Breast epithelium (tissue), 4 donors: ENCODE measurements at regions not wholly inside any gene's neighbourhood (a gene's known extent, or its start where the extent isn't known, plus 50 kb on each side); places are given as distances from the start of the nearest gene placed in this dataset.
A peak's percentile ranks its signal among the peaks of the same experiment; 100 is the strongest.

Experiments used
- DNase-seq, 2 donors: peaks; one replicate each; pipeline ENCODE4 v3.0.0-alpha.2; 2019; ENCODE audit warnings: low spot score in 2 of 2
- H3K27ac ChIP-seq, 2 donors: fragments of 200-600 bp; sonication (generic) in 1 of 2; one replicate each; pipeline ENCODE4 v1.5.1; 2016 to 2019; ENCODE audit warnings: mild to moderate bottlenecking in 1 of 2
- H3K27me3 ChIP-seq, 2 donors: fragments of 200-600 bp; sonication (generic) in 1 of 2; one replicate each; pipeline versions ENCODE4 v1.5.1 to v1.6.0; 2017 to 2019; ENCODE audit warnings: control low read depth in 1 of 2, mild to moderate bottlenecking in 1 of 2
- H3K36me3 ChIP-seq: fragments of 200-600 bp; one replicate; pipeline ENCODE4 v1.5.1; 2019
- H3K4me1 ChIP-seq, 2 donors: fragments of 200-600 bp; sonication (generic); one replicate each; pipeline ENCODE4 v1.5.1; 2016 to 2019; ENCODE audit warnings: control low read depth in 1 of 2
- H3K4me3 ChIP-seq, 3 donors: fragments of 200-600 bp; sonication (generic); 1 replicate in 2 of 3; 2 replicates in 1 of 3; pipeline ENCODE4 v1.5.1; 2016 to 2019; ENCODE audit warnings: mild to moderate bottlenecking in 3 of 3, moderate library complexity in 2 of 3
- H3K9me3 ChIP-seq, 2 donors: fragments of 200-600 bp; sonication (generic) in 1 of 2; one replicate each; pipeline ENCODE4 v1.5.1; 2016 to 2019; ENCODE audit warnings: control low read depth in 1 of 2
- CTCF ChIP-seq, 3 donors: fragments of 450-650 bp; IDR thresholded peaks; one replicate each; pipeline ENCODE4 v1.5.1; 2016 to 2017; ENCODE audit warnings: antibody characterized with exemption in 3 of 3, mild to moderate bottlenecking in 3 of 3, moderate library complexity in 3 of 3
- POLR2A ChIP-seq: fragments of 450-650 bp; IDR thresholded peaks from one replicate; pipeline ENCODE4 v1.6.1; 2016; ENCODE audit warnings: antibody characterized with exemption, mild to moderate bottlenecking, moderate library complexity
- POLR2AphosphoS5 ChIP-seq, 3 donors: sonication (generic); formaldehyde crosslinking; IDR thresholded peaks; one replicate each; pipeline ENCODE4 v1.6.1; 2017; ENCODE audit warnings: antibody characterized with exemption in 3 of 3
- intact Hi-C: fragments of 100-400 bp; cut with DNase I; formaldehyde crosslinking; loops from one replicate; pipeline ENCODE4 v1.15.1; 2023; ENCODE audit warnings: low total_unique reads

- H3K4me1 ChIP-seq: no peaks in the 10 kb centered on the region
- peak overlapping the region; percentile 19 to 48 (median 24) for H3K4me3 ChIP-seq
- H3K9me3 ChIP-seq: no peaks in the 10 kb centered on the region
- H3K27ac ChIP-seq: peak overlapping the region in 1 of 2 donors; percentile 26
- no peak for TF ChIP-seq POLR2AphosphoS5 (IDR thresholded peaks at IDR 0.05)
- TF ChIP-seq POLR2A: no peak
- intact Hi-C loops: no loop called here
- no peaks in the 10 kb centered on the region for H3K27me3 ChIP-seq
- H3K36me3 ChIP-seq: no peaks in the 10 kb centered on the region
- DNase-seq: no peak
Measured at GRCh38 chr1:87826681-87827251, 498.1 kb downstream of the LMO4 start.

DNA sequence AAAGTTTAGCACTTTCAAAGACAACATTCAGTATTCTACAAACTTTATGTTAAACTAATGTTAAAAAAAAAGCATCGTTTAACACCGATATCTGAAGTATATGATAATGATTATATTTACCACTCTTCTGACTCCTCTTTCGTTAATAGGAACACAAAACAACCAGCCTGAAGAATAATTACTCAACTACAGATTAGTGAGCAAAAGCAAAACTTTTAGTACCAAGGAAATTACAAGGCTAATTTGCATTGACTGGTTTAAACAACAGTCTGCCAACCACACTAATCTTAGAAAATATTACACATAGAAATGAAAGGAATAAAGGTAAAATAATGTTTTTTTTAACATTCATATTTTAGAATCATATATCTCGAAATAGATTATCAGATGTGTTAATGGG, 500.7 kb downstream of the LMO4 start:
- no peaks in the 10 kb centered on the region for H3K4me1 ChIP-seq
- no peak overlapping the region for H3K4me3 ChIP-seq
- intact Hi-C loops: no loop called here
- no peaks in the 10 kb centered on the region for H3K9me3 ChIP-seq
- DNase-seq: no peak
- H3K27me3 ChIP-seq: no peaks in the 10 kb centered on the region
- no peaks in the 10 kb centered on the region for H3K36me3 ChIP-seq
- no peak overlapping the region for H3K27ac ChIP-seq
- TF ChIP-seq POLR2A (no peak), CTCF (IDR thresholded peaks at IDR 0.05) (no peak), POLR2AphosphoS5 (IDR thresholded peaks at IDR 0.05) (no peak)

DNA sequence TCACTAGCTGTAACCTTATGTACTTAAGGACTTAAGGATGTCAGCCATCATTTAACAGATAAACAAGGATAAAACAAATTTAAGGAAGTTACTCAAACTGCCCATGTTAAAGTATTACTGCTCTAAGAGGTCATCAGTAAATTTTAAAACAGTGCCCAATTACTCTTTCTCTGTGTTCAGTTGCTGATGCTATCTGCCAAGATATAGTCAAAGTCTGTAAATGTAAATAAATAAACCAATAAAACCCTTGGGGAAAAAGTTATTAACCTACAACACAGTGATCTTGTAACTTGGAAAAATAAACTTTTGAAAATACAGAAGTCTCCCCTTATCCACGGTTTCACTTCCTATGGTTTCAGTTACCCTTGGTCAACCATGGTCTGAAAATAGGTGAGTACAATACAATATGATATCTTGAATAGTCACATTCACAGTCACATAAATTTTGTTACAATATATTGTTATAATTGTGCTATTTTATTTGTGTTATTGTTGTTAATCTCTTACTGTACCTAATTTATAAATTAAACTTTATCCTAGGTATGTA, 501.8 kb downstream of the LMO4 start:
- Histone ChIP-seq H3K27ac (no peak overlapping the region), H3K4me3 (no peak overlapping the region), H3K36me3 (no peaks in the 10 kb centered on the region), H3K9me3 (no peaks in the 10 kb centered on the region), H3K27me3 (no peaks in the 10 kb centered on the region), H3K4me1 (no peaks in the 10 kb centered on the region)
- no peak for TF ChIP-seq POLR2A
- no peak for TF ChIP-seq CTCF (IDR thresholded peaks at IDR 0.05)
- TF ChIP-seq POLR2AphosphoS5 (IDR thresholded peaks at IDR 0.05): no peak
- DNase-seq: no peak
- intact Hi-C loops: no loop called here

DNA sequence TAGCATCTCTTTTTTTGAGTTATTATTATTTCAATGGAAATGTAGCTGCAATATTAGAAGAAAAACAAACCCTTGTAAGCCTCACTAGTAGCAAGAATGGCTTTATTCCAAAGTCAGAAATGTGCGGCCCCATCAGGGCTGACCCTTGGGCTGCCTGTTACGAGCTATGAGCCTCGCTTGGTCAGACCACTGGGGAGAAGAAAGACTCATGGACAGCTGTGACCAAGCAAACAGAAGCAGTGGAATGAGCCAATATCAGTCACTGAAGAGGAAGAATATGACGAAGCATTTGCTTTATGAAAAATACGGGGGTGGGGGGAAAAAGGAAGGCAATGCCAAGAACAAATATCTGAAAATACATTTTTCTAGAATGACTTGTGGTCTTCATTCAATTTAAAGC, 504.5 kb downstream of the LMO4 start:
- Histone ChIP-seq H3K27ac (no peak overlapping the region), H3K9me3 (no peaks in the 10 kb centered on the region), H3K27me3 (no peaks in the 10 kb centered on the region), H3K36me3 (no peaks in the 10 kb centered on the region), H3K4me1 (no peaks in the 10 kb centered on the region), H3K4me3 (no peak overlapping the region)
- TF ChIP-seq POLR2AphosphoS5 (IDR thresholded peaks at IDR 0.05): no peak
- no peak for TF ChIP-seq POLR2A
- TF ChIP-seq CTCF (IDR thresholded peaks at IDR 0.05): no peak
- intact Hi-C loops: no loop called here
- no peak for DNase-seq

GRCh38 chr1:87834151-87834550, 505.5 kb downstream of the LMO4 start:
- H3K4me3 ChIP-seq: no peak overlapping the region
- intact Hi-C loops: no loop called here
- no peak for TF ChIP-seq CTCF (IDR thresholded peaks at IDR 0.05)
- H3K9me3 ChIP-seq: no peaks in the 10 kb centered on the region
- DNase-seq: no peak
- no peaks in the 10 kb centered on the region for H3K27me3 ChIP-seq
- H3K4me1 ChIP-seq: no peaks in the 10 kb centered on the region
- H3K36me3 ChIP-seq: no peaks in the 10 kb centered on the region
- no peak overlapping the region for H3K27ac ChIP-seq

- DNase-seq: no peak
- Histone ChIP-seq H3K36me3 (no peaks in the 10 kb centered on the region), H3K4me1 (no peaks in the 10 kb centered on the region), H3K9me3 (no peaks in the 10 kb centered on the region), H3K27me3 (no peaks in the 10 kb centered on the region), H3K27ac (no peak overlapping the region), H3K4me3 (no peak overlapping the region)
- TF ChIP-seq POLR2AphosphoS5 (IDR thresholded peaks at IDR 0.05) (no peak), POLR2A (no peak), CTCF (IDR thresholded peaks at IDR 0.05) (no peak)
- intact Hi-C loops: no loop called here
Measured at GRCh38 chr1:87834941-87835340, 506.3 kb downstream of the LMO4 start.
